ENCODE measurements at regions not wholly inside any gene's neighbourhood (a gene's known extent, or its start where the extent isn't known, plus 50 kb on each side); places are given as distances from the start of the nearest gene placed in this dataset.

GRCh38 chr2:15047184-15047583 lies 414.7 kb downstream of the LRATD1 start:
- TF ChIP-seq CTCF (IDR thresholded peaks at IDR 0.05; ENCODE audit: insufficient read depth, low read length): no peak
- no peak for DNase-seq (ENCODE audit: low read depth)
- no peak overlapping the region for H3K4me3 ChIP-seq (ENCODE audit: low read depth, low read length)

- no peak for TF ChIP-seq CTCF (IDR thresholded peaks at IDR 0.05; ENCODE audit: insufficient read depth, low read length)
- DNase-seq (ENCODE audit: low read depth): no peak
- H3K4me3 ChIP-seq (ENCODE audit: low read depth, low read length): no peak overlapping the region
Observed at GRCh38 chr2:15048000-15048399, 415.5 kb downstream of the LRATD1 start.

GRCh38 chr2:15049096-15049993 lies 416.8 kb downstream of the LRATD1 start:
- DNase-seq (ENCODE audit: low read depth): no peak
- TF ChIP-seq CTCF (IDR thresholded peaks at IDR 0.05; ENCODE audit: insufficient read depth, low read length): no peak
- no peak overlapping the region for H3K4me3 ChIP-seq (ENCODE audit: low read depth, low read length)

- no peak for TF ChIP-seq CTCF (IDR thresholded peaks at IDR 0.05; ENCODE audit: insufficient read depth, low read length)
- DNase-seq (ENCODE audit: low read depth): no peak
- H3K4me3 ChIP-seq (ENCODE audit: low read depth, low read length): no peak overlapping the region
Observed at GRCh38 chr2:15050483-15050882, 418.0 kb downstream of the LRATD1 start.

- no peak for TF ChIP-seq CTCF (IDR thresholded peaks at IDR 0.05; ENCODE audit: insufficient read depth, low read length)
- DNase-seq (ENCODE audit: low read depth): no peak
- H3K4me3 ChIP-seq (ENCODE audit: low read depth, low read length): no peak overlapping the region
Observed at GRCh38 chr2:15053542-15053941, 421.0 kb downstream of the LRATD1 start.

GRCh38 chr2:15058015-15058720 lies 425.7 kb downstream of the LRATD1 start:
- H3K4me3 ChIP-seq (ENCODE audit: low read depth, low read length): no peak overlapping the region
- DNase-seq (ENCODE audit: low read depth): no peak
- TF ChIP-seq CTCF (IDR thresholded peaks at IDR 0.05; ENCODE audit: insufficient read depth, low read length): no peak

Data from fibroblast of the aortic adventitia (primary cell).